ENCODE measurements at regions not wholly inside any gene's neighbourhood (a gene's known extent, or its start where the extent isn't known, plus 50 kb on each side); places are given as distances from the start of the nearest gene placed in this dataset.
"Not testable (repeated sequence)": the region's sequence is repeated elsewhere in the genome, so short reads cannot be mapped to it uniquely, and the experiment has no call there.

DNA sequence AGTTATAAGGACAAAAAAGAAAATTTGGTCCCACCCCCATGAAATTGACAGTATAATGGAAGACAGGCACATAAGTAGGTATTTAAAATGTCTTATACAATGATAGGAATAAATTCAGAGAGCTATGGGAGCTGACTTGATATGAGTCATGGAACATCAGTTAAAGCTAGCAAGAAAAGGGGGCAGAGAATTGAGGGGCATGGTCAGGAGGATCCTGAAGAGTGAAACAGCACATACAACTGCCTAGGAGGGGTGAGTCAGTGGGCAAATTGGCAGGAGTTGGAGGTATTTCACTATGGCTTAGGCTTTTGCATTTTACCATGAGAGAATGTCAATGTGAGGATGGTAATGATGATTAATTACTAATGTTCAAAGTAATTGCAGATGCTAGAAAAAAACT lies 95.4 kb upstream of the BANK1 start:
- intact Hi-C loops (cut with micrococcal nuclease) = no loop called here
- H3K36me3 Mint-ChIP-seq (ENCODE audit: low read depth) = no peaks in the 10 kb centered on the region
- DNase-seq = no peak
- H3K27me3 Mint-ChIP-seq = peaks cover 16% of the 10 kb centered on the region
- H3K27ac Mint-ChIP-seq = no peak overlapping the region
- no peaks in the 10 kb centered on the region for H3K9me3 Mint-ChIP-seq
- H3K4me1 Mint-ChIP-seq = no peaks in the 10 kb centered on the region
- no peak overlapping the region for H3K4me3 Mint-ChIP-seq

DNA sequence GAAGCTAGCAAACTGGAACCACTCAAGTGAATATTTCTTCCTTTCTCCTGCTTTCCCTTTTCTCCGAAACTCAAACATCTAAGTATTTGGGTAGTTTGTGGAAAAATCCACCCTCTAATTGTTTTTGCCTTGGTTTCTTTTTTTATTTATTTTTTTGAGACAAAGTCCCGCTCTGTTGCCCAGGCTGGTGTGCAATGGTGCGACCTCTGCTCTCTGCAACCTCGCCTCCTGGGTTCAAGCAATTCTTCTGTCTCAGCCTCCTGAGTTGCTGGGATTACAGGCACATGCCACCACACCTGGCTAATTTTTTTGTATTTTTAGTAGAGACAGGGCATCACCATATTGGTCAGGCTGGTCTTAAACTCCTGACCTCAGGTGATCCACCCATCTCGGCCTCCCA lies 96.1 kb upstream of the BANK1 start:
- DNase-seq; H3K27ac Mint-ChIP-seq; H3K4me3 Mint-ChIP-seq; intact Hi-C loops (cut with micrococcal nuclease); H3K36me3 Mint-ChIP-seq (ENCODE audit: low read depth); H3K4me1 Mint-ChIP-seq; H3K9me3 Mint-ChIP-seq: not testable (repeated sequence)
- peaks cover 16% of the 10 kb centered on the region for H3K27me3 Mint-ChIP-seq

DNA sequence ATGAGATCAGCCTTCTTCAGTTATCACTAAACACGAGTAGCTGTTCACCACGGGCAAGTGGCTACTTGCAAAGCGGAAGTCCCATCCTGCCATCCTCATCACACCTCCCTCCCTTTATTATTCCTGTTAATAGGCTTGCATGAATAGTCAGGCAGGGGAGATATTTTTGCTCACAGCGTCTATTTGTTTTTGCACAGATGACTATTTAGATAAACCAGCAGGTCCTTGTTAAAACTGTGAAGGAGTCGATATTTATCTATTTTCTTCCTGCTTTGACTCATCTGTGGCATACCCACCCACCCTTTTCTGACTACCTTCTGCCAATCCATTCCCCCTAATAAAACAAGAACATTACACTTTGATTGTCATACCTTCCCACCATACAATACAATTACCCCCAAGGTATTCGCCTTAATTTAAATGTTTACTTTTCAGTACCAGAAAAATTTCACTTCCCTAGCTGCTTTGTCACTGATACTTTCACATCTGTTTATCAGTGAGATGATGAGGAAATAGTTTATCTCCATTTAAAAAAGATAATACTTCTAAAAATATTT lies 96.6 kb upstream of the BANK1 start:
- intact Hi-C loops (cut with micrococcal nuclease) = no loop called here
- H3K9me3 Mint-ChIP-seq = no peaks in the 10 kb centered on the region
- H3K4me1 Mint-ChIP-seq = no peaks in the 10 kb centered on the region
- no peaks in the 10 kb centered on the region for H3K36me3 Mint-ChIP-seq (ENCODE audit: low read depth)
- H3K27ac Mint-ChIP-seq = no peak overlapping the region
- H3K27me3 Mint-ChIP-seq = peaks cover 15% of the 10 kb centered on the region
- DNase-seq = no peak
- no peak overlapping the region for H3K4me3 Mint-ChIP-seq

DNA sequence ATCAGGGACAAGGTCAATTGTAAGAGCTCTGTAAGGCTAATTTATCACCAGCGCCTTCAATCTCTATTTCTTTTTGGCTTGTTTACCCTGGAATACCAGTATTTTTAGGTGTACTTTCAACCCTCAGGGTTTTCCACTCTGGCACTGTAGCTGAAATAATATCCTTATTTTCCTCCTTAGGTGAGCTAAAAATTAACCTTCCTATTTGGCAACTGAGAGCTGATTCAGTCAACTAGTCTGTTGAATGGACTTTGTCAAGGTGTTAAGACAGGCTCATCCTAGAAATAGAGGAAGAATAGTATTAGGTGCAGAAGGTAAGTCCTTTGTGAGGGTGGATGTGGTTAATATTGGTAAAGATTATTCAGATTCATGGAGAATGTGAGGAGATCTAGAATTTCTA lies 101.3 kb upstream of the BANK1 start:
- no peak for DNase-seq
- Mint-ChIP-seq H3K4me1 (no peaks in the 10 kb centered on the region), H3K4me3 (no peak overlapping the region), H3K36me3 (ENCODE audit: low read depth) (no peaks in the 10 kb centered on the region), H3K27me3 (peaks cover 15% of the 10 kb centered on the region), H3K27ac (no peak overlapping the region), H3K9me3 (no peaks in the 10 kb centered on the region)
- intact Hi-C loops (cut with micrococcal nuclease) = no loop called here

DNA sequence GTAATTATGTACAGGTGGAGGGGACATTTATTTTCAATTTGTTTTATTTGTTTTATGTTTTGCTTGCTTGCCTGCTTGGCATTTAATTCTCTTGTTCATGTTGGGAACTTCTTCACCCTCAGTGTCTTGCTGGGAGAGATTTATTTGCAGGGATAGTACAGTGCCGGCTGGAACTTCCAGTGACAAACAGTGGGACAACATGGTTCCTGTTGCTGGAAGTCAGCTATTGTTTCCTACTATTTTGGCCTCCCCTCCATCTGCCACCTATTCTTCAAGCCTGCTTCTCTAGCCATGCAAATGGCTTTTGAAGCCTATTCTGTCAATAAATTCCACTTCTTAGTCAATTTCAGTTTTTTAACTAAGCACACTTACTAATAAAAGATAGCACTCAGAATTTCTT lies 105.4 kb upstream of the BANK1 start:
- Mint-ChIP-seq H3K4me1 (no peaks in the 10 kb centered on the region), H3K27ac (no peak overlapping the region), H3K36me3 (ENCODE audit: low read depth) (no peaks in the 10 kb centered on the region), H3K4me3 (no peak overlapping the region), H3K9me3 (no peaks in the 10 kb centered on the region), H3K27me3 (peaks cover 2% of the 10 kb centered on the region)
- intact Hi-C loops (cut with micrococcal nuclease) = no loop called here
- no peak for DNase-seq

DNA sequence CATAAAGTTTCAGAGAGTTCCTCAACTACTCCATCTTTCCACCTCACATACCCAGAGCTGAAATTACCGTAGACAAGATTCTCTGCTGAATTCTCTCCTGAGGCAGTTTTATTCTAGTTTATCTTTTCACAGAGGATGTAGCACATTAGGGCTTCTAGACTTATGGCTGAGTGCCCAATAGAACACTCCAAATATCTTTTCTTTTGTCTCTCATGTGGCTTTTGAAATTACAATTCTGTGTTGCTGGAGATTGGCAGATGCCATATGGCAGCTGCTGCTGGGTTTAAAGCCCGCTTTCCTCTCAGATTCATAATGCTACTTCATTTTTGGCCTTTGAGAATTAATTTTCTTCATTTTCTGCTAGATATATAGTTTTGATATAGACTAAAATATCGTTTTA lies 107.6 kb upstream of the BANK1 start:
- Mint-ChIP-seq H3K27ac (no peak overlapping the region), H3K9me3 (no peaks in the 10 kb centered on the region), H3K36me3 (ENCODE audit: low read depth) (no peaks in the 10 kb centered on the region), H3K4me1 (no peaks in the 10 kb centered on the region), H3K27me3 (peaks cover 2% of the 10 kb centered on the region), H3K4me3 (no peak overlapping the region)
- no peak for DNase-seq
- intact Hi-C loops (cut with micrococcal nuclease) = no loop called here

DNA sequence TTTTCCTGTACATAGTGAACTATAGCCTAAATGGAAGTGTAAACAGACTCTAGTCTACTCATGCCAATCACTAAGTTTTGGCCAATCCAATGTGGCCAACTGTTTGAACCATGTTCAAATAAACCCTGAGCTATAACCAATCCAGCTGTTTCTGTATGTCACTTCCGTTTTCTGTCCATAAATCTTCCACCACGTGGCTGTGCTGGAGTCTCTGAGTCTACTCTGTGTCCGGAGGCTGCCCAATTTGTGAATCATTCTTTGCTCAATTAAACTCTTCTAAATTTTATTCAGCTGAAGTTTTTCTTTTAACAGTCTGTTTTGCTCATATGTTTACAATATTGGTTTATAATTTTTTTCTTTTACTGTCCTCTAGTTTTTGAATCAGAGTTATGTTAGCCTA lies 112.3 kb upstream of the BANK1 start:
- no peak overlapping the region for H3K4me3 Mint-ChIP-seq
- H3K27ac Mint-ChIP-seq = no peak overlapping the region
- H3K4me1 Mint-ChIP-seq = no peaks in the 10 kb centered on the region
- no peaks in the 10 kb centered on the region for H3K27me3 Mint-ChIP-seq
- intact Hi-C loops (cut with micrococcal nuclease) = no loop called here
- no peak for DNase-seq
- no peaks in the 10 kb centered on the region for H3K9me3 Mint-ChIP-seq
- H3K36me3 Mint-ChIP-seq (ENCODE audit: low read depth) = no peaks in the 10 kb centered on the region

DNA sequence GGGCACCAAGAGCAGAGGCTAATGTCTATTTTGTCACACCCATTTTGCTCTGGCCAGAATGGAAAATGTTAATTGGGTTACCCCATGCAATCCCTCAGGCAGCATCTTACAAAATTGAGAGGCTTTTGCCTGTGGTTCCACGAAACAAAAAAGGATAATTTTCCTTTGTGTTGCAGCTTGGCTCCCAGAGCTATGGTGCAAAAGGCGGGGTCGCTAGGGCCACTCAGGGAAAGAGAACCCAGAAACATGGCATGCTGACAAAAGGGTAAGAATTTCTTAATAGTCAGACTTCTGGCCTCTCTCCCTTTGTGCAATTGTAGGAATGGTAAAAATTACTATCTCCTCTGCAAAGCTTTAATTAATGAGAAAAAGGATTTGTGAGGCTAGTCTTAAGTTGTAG lies 119.6 kb upstream of the BANK1 start:
- intact Hi-C loops (cut with micrococcal nuclease) = no loop called here
- Mint-ChIP-seq H3K36me3 (ENCODE audit: low read depth) (no peaks in the 10 kb centered on the region), H3K27me3 (no peaks in the 10 kb centered on the region), H3K4me3 (no peak overlapping the region), H3K9me3 (peaks cover 3% of the 10 kb centered on the region), H3K27ac (no peak overlapping the region), H3K4me1 (no peaks in the 10 kb centered on the region)
- DNase-seq = no peak

DNA sequence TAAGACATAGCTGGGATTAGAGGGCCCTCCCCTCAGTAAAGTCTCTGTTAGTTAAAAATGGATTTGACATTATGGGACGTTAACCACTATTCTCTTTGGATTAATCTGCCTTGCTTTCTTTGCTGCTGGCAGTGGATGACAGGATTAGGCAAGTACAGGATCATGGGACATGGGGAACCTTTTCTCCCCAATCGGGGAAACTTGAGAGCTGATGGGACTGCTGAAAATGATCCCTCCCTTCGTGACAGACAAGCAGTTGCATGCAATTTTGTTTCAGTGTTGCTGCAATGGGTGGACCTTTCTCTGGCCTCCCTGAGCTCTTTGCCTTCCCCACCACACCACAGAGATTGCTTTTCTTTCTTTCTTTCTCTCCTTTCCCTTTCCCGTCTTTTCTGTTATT lies 120.2 kb upstream of the BANK1 start:
- H3K27ac Mint-ChIP-seq = no peak overlapping the region
- H3K9me3 Mint-ChIP-seq = peaks cover 3% of the 10 kb centered on the region
- no peaks in the 10 kb centered on the region for H3K36me3 Mint-ChIP-seq (ENCODE audit: low read depth)
- DNase-seq = no peak
- intact Hi-C loops (cut with micrococcal nuclease) = no loop called here
- H3K27me3 Mint-ChIP-seq = no peaks in the 10 kb centered on the region
- H3K4me1 Mint-ChIP-seq = no peaks in the 10 kb centered on the region
- no peak overlapping the region for H3K4me3 Mint-ChIP-seq

DNA sequence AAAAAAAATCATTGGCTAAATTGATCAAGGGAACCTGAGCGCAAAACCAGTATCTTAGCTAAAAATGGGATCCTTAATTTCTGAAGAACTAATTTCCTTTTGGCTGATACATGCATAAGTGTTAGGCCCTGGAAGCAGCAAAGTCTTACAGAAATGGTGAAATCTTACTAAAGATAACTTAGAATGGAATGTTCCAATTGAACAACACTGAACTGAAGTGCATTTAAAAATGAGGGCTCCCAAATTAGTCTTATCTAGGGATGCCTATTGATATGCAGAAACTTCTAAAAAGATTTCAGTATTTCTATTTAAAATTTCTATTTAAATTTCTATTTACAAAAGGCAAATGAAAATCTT lies 120.7 kb upstream of the BANK1 start:
- intact Hi-C loops (cut with micrococcal nuclease) = no loop called here
- no peaks in the 10 kb centered on the region for H3K4me1 Mint-ChIP-seq
- no peaks in the 10 kb centered on the region for H3K36me3 Mint-ChIP-seq (ENCODE audit: low read depth)
- no peak for DNase-seq
- no peak overlapping the region for H3K27ac Mint-ChIP-seq
- no peaks in the 10 kb centered on the region for H3K27me3 Mint-ChIP-seq
- peaks cover 3% of the 10 kb centered on the region for H3K9me3 Mint-ChIP-seq
- no peak overlapping the region for H3K4me3 Mint-ChIP-seq

DNA sequence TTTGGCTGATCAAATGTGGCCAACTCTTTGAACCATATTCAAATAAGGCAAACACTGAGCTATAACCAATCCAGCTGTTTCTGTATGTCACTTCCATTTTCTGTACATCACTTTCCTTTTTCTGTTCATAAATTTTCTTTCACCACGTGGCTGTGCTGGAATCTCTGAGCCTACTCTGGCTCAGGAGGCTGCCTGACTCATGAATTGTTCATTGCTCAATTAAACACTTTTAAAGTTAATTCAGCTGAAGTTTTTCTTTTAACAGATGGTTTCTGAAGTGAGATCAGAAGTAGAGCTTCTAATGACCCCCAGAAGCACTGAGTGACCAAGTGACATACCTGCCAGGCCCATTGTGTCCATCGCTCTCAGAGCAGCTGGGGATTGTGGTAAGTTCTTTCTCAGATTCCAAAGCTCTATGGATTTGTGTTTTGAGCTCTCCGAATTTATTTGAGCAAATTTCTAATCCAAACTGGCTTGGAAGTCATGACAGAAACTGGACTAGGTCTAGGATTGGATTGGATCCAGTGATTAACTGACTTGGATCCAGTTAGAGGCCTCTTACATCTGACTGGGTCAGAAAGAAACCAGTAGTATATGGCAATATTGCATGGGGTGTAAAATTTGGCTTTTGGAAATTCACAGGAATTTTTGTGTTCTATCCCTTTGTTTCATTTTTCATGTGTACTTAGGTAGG lies 121.2 kb upstream of the BANK1 start:
- Mint-ChIP-seq H3K4me3 (no peak overlapping the region), H3K27me3 (peaks cover 2% of the 10 kb centered on the region), H3K9me3 (peaks cover 3% of the 10 kb centered on the region), H3K4me1 (no peaks in the 10 kb centered on the region), H3K27ac (no peak overlapping the region), H3K36me3 (ENCODE audit: low read depth) (no peaks in the 10 kb centered on the region)
- DNase-seq = no peak
- intact Hi-C loops (cut with micrococcal nuclease) = no loop called here

DNA sequence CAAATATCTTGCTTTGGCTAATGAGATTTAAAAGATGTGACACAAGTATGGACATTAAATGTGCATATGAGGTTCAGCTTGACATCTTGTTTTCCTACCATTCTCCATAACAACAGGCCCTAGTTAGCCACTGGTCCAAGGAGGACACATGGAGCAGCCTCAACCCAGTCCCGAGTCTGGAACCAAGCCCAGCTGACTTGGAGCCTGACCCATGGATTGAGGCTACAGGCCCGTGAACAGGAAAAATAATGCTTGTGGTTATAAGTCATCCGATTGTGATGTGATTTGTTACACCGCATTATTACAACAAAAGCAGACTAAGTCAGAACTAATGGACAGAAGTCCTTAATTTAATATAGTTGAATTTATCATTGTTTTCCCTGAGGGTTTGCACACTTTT lies 123.2 kb upstream of the BANK1 start:
- no peak for DNase-seq
- H3K4me3 Mint-ChIP-seq = no peak overlapping the region
- peaks cover 2% of the 10 kb centered on the region for H3K27me3 Mint-ChIP-seq
- no peaks in the 10 kb centered on the region for H3K36me3 Mint-ChIP-seq (ENCODE audit: low read depth)
- H3K9me3 Mint-ChIP-seq = peaks cover 3% of the 10 kb centered on the region
- no peak overlapping the region for H3K27ac Mint-ChIP-seq
- H3K4me1 Mint-ChIP-seq = no peaks in the 10 kb centered on the region
- intact Hi-C loops (cut with micrococcal nuclease) = no loop called here

DNA sequence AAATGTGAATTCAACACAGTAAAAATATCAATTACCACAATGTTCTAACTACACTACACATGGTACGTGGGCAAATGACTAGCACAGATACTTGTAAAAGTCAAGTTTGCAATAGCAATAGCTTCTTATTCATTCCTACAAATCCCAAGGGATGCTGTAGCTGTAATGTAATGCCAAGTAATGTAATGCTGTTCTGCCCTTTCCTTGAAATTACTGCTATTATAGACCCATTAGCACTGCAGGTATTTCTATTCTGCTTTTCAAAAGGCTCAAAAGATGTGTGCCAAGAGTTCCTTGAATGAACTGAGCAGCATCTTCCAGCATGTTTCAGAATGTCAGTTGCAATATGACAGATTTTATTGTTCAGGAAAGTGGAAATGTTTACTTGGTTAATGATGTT lies 129.9 kb upstream of the BANK1 start:
- H3K4me3 Mint-ChIP-seq = no peak overlapping the region
- H3K36me3 Mint-ChIP-seq (ENCODE audit: low read depth) = no peaks in the 10 kb centered on the region
- peaks cover 4% of the 10 kb centered on the region for H3K27me3 Mint-ChIP-seq
- H3K27ac Mint-ChIP-seq = no peak overlapping the region
- intact Hi-C loops (cut with micrococcal nuclease) = no loop called here
- no peaks in the 10 kb centered on the region for H3K9me3 Mint-ChIP-seq
- no peak for DNase-seq
- H3K4me1 Mint-ChIP-seq = no peaks in the 10 kb centered on the region

DNA sequence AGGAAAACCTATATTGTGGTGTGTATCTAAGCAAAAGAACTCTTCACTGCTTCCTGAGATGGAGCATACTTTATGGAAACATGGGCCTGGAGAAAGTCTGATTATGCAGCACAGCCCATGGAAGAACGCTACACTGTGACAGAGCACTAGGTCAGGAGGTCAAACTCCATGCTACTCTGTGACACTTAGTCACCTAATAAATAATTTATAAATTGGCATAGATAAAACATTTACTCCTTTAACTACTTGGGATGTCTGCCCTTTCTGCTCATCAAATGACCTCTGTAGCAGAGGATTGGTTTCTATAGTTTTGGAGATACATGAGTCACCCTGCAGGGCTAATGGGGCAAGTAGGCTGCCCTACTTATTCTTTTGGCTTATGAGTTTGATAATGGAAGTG lies 134.7 kb upstream of the BANK1 start:
- Mint-ChIP-seq H3K4me3 (no peak overlapping the region), H3K27me3 (peaks cover 3% of the 10 kb centered on the region), H3K9me3 (no peaks in the 10 kb centered on the region), H3K27ac (no peak overlapping the region), H3K4me1 (no peaks in the 10 kb centered on the region), H3K36me3 (ENCODE audit: low read depth) (no peaks in the 10 kb centered on the region)
- intact Hi-C loops (cut with micrococcal nuclease) = no loop called here
- DNase-seq = no peak

DNA sequence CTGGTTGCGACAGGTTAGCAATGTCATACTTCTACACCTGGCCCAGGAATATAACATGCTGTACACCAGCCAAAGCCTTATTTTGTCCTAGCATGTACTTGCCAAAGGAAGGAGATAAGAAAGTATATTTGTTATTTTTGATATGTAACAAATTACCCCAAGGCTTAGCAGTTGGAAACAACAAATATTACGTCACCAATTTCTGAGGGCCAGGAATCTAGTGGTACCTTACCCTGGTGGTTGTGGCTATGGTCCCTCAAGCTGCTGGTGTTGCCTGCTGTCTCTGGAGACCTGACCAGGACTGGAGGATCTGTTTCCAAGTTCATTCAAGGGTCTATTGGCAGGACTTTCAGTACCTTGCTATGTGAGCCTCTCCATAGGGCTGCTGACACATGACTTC lies 135.5 kb upstream of the BANK1 start:
- no peak overlapping the region for H3K4me3 Mint-ChIP-seq
- no peaks in the 10 kb centered on the region for H3K4me1 Mint-ChIP-seq
- no peak overlapping the region for H3K27ac Mint-ChIP-seq
- no peak for DNase-seq
- peaks cover 1% of the 10 kb centered on the region for H3K27me3 Mint-ChIP-seq
- intact Hi-C loops (cut with micrococcal nuclease) = no loop called here
- no peaks in the 10 kb centered on the region for H3K9me3 Mint-ChIP-seq
- H3K36me3 Mint-ChIP-seq (ENCODE audit: low read depth) = no peaks in the 10 kb centered on the region

Data from activated CD4-positive, alpha-beta T cell treated with anti-CD3 and anti-CD28 coated beads, Interleukin-2, amount 10 ng/mL, durations not matched to agents 24 days and 14 days (primary cell).